Hepatocyte (in vitro differentiated cells): ENCODE measurements at regions not wholly inside any gene's neighbourhood (a gene's known extent, or its start where the extent isn't known, plus 50 kb on each side); places are given as distances from the start of the nearest gene placed in this dataset.
"Not testable (repeated sequence)": the region's sequence is repeated elsewhere in the genome, so short reads cannot be mapped to it uniquely, and the experiment has no call there.

Experiments
- EZH2 ChIP-seq: fragments of 200-600 bp; sonication (generic); IDR thresholded peaks from 2 replicates; pipeline ENCODE4 v1.6.1; 2016; ENCODE audit warnings: antibody characterized with exemption, mild to moderate bottlenecking, borderline replicate concordance
- EZH2phosphoT487 ChIP-seq: fragments of 200-600 bp; sonication (generic); IDR thresholded peaks from one replicate; pipeline ENCODE4 v1.6.1; 2018; ENCODE audit warnings: antibody characterized with exemption, mild to moderate bottlenecking, low read depth, moderate library complexity; ENCODE audit not compliant: unreplicated experiment, severe bottlenecking
- TF ChIP-seq, protein P1 (sequence below): fragments of 200-600 bp; sonication (generic); IDR thresholded peaks from 2 replicates; pipeline ENCODE4 v1.5.1; 2016; ENCODE audit warnings: antibody characterized with exemption, mild to moderate bottlenecking; ENCODE audit not compliant: poor library complexity

DNA sequence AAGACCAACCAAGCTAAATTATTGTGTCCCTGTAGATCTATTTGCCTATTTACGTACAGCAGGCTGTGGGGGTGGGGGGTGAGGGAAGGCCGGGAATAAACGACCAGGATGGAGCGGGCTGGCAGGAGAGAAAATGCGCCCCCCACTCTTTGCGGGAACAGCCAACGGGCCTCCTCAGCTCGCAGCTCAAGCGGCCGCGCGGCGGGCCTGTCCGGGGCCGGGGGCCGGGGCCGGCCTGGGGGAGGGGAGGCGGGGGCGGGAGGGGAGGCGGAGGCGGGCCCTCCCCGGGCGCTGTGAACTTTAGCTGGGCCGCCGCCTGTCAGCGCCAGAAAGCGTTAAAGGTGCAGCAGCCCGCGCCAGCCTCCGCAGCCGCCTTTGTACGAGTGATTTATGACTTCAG, 679.1 kb downstream of the SPATA31A7 start:
- TF ChIP-seq, protein P1, sequence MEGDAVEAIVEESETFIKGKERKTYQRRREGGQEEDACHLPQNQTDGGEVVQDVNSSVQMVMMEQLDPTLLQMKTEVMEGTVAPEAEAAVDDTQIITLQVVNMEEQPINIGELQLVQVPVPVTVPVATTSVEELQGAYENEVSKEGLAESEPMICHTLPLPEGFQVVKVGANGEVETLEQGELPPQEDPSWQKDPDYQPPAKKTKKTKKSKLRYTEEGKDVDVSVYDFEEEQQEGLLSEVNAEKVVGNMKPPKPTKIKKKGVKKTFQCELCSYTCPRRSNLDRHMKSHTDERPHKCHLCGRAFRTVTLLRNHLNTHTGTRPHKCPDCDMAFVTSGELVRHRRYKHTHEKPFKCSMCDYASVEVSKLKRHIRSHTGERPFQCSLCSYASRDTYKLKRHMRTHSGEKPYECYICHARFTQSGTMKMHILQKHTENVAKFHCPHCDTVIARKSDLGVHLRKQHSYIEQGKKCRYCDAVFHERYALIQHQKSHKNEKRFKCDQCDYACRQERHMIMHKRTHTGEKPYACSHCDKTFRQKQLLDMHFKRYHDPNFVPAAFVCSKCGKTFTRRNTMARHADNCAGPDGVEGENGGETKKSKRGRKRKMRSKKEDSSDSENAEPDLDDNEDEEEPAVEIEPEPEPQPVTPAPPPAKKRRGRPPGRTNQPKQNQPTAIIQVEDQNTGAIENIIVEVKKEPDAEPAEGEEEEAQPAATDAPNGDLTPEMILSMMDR: not testable (repeated sequence)
- not testable (repeated sequence) for TF ChIP-seq EZH2phosphoT487, EZH2
